Neuronal stem cell (in vitro differentiated cells): ENCODE measurements at regions not wholly inside any gene's neighbourhood (a gene's known extent, or its start where the extent isn't known, plus 50 kb on each side); places are given as distances from the start of the nearest gene placed in this dataset.

Experiments
- DNase-seq: peaks from one replicate; pipeline ENCODE4 v3.0.0-alpha.2; 2013; ENCODE audit warnings: low spot score
- H2AFZ ChIP-seq: one replicate; pipeline ENCODE4 v1.6.1; 2013; ENCODE audit warnings: mild to moderate bottlenecking, low read length, inconsistent platforms
- H2AK5ac ChIP-seq: 2 replicates; pipeline ENCODE4 v1.6.1; 2013; ENCODE audit warnings: low read depth, mild to moderate bottlenecking, inconsistent platforms, low read length, moderate library complexity, mixed read lengths
- H2BK120ac ChIP-seq: 2 replicates; pipeline ENCODE4 v1.6.1; 2013; ENCODE audit warnings: low read depth, mild to moderate bottlenecking, inconsistent platforms, low read length, moderate library complexity, mixed read lengths
- H2BK12ac ChIP-seq: one replicate; pipeline ENCODE4 v1.6.1; 2013; ENCODE audit warnings: low read length, inconsistent platforms
- H2BK15ac ChIP-seq: 2 replicates; pipeline ENCODE4 v1.6.1; 2013; ENCODE audit warnings: mild to moderate bottlenecking, low read length, inconsistent platforms, mixed read lengths
- H2BK5ac ChIP-seq: one replicate; pipeline ENCODE4 v1.6.1; 2013; ENCODE audit warnings: inconsistent platforms, mild to moderate bottlenecking, low read length, moderate library complexity
- H3K14ac ChIP-seq: one replicate; pipeline ENCODE4 v1.6.1; 2013; ENCODE audit warnings: low read length, inconsistent platforms
- H3K18ac ChIP-seq: 2 replicates; pipeline ENCODE4 v1.6.1; 2013; ENCODE audit warnings: low read length, inconsistent platforms
- H3K23ac ChIP-seq: 2 replicates; pipeline ENCODE4 v1.6.1; 2013; ENCODE audit warnings: low read depth, mild to moderate bottlenecking, mixed read lengths, low read length, inconsistent platforms; ENCODE audit not compliant: poor library complexity
- H3K27ac ChIP-seq: replicated peaks from 3 replicates; pipeline ENCODE4 v1.5.1; 2013; ENCODE audit warnings: low read length, inconsistent platforms
- H3K27me3 ChIP-seq, 3 experiments: 2 replicates each; pipeline ENCODE4 v1.6.1; 2013; ENCODE audit warnings: low read length in 3 of 3, mild to moderate bottlenecking in 2 of 3, inconsistent platforms in 1 of 3, low read depth in 1 of 3, mixed read lengths in 1 of 3, moderate library complexity in 1 of 3; ENCODE audit not compliant: control insufficient read depth in 3 of 3, insufficient read depth in 3 of 3
- H3K36me3 ChIP-seq, 2 donors: replicated peaks in 1 of 2; 2 replicates each; pipeline ENCODE4 v1.6.1; 2013; ENCODE audit warnings: low read length in 2 of 2; ENCODE audit not compliant: control insufficient read depth in 2 of 2, insufficient read depth in 2 of 2
- H3K4ac ChIP-seq: 2 replicates; pipeline ENCODE4 v1.6.1; 2013; ENCODE audit warnings: inconsistent platforms, mild to moderate bottlenecking, low read length, moderate library complexity
- H3K4me1 ChIP-seq, 2 donors: 1 replicate in 1 of 2; 2 replicates in 1 of 2; pipeline ENCODE4 v1.6.1; 2013; ENCODE audit warnings: low read length in 2 of 2, low read depth in 1 of 2; ENCODE audit not compliant: control insufficient read depth in 2 of 2, insufficient read depth in 1 of 2
- H3K4me2 ChIP-seq: one replicate; pipeline ENCODE4 v1.6.1; 2013; ENCODE audit warnings: mild to moderate bottlenecking, low read length, inconsistent platforms; ENCODE audit not compliant: insufficient read depth, poor library complexity, severe bottlenecking
- H3K4me3 ChIP-seq, 2 donors: 2 replicates each; pipeline ENCODE4 v1.5.1; 2013; ENCODE audit warnings: low read length in 2 of 2, mild to moderate bottlenecking in 2 of 2, inconsistent platforms in 1 of 2, moderate library complexity in 1 of 2
- H3K79me1 ChIP-seq: one replicate; pipeline ENCODE4 v1.6.1; 2013; ENCODE audit warnings: low read depth, mild to moderate bottlenecking, inconsistent platforms, low read length, moderate library complexity
- H3K9ac ChIP-seq: one replicate; pipeline ENCODE4 v1.6.1; 2013; ENCODE audit warnings: mild to moderate bottlenecking, low read depth, low read length, inconsistent platforms; ENCODE audit not compliant: poor library complexity
- H3K9me3 ChIP-seq, 2 donors: replicated peaks in 1 of 2; 2 replicates each; pipeline versions ENCODE3 to v1.6.1; 2013; ENCODE audit warnings: low read length in 2 of 2, mild to moderate bottlenecking in 2 of 2, inconsistent platforms in 1 of 2, low read depth in 1 of 2, mixed read lengths in 1 of 2, moderate library complexity in 1 of 2; ENCODE audit not compliant: control insufficient read depth in 2 of 2, insufficient read depth in 1 of 2
- H4K8ac ChIP-seq: one replicate; pipeline ENCODE4 v1.6.1; 2013; ENCODE audit warnings: low read depth, mild to moderate bottlenecking, inconsistent platforms, low read length, moderate library complexity
- H4K91ac ChIP-seq: one replicate; pipeline ENCODE4 v1.6.1; 2013; ENCODE audit warnings: low read length, low read depth, mild to moderate bottlenecking, inconsistent platforms; ENCODE audit not compliant: poor library complexity
- WGBS, 2 donors: extraction: QIAGEN DNeasy Blood & Tissue Kit; methylation state at CpG; one replicate each; pipeline ENCODE4 v1.1.7; 2013; ENCODE audit warnings: missing lambda C conversion rate in 2 of 2, mixed read lengths in 1 of 2; ENCODE audit not compliant: insufficient read length in 2 of 2, insufficient replicate concordance in 1 of 2; ENCODE audit errors: extremely low coverage in 2 of 2; 5-methylcytosine and 5-hydroxymethylcytosine counted together

- no peaks in the 10 kb centered on the region for H3K27me3 ChIP-seq
- H3K9ac ChIP-seq: no peak overlapping the region
- H3K27ac ChIP-seq: no peak overlapping the region
- no peaks in the 10 kb centered on the region for H3K4me1 ChIP-seq
- no peak overlapping the region for H3K23ac ChIP-seq
- no peak overlapping the region for H4K91ac ChIP-seq
- no CpG with 5 or more reads among the region's 5 CpGs for WGBS, 2 donors
- H3K14ac ChIP-seq: no peak overlapping the region
- H2BK5ac ChIP-seq: no peak overlapping the region
- H3K4ac ChIP-seq: no peak overlapping the region
- H3K36me3 ChIP-seq: no peaks in the 10 kb centered on the region
- no peaks in the 10 kb centered on the region for H3K79me1 ChIP-seq
- H2AK5ac ChIP-seq: no peak overlapping the region
- H3K4me3 ChIP-seq: no peak overlapping the region
- no peak overlapping the region for H3K4me2 ChIP-seq
- no peak overlapping the region for H2BK120ac ChIP-seq
- H2BK12ac ChIP-seq: no peak overlapping the region
- H3K18ac ChIP-seq: no peak overlapping the region
- no peak for DNase-seq
- H3K9me3 ChIP-seq: no peaks in the 10 kb centered on the region
- no peak overlapping the region for H4K8ac ChIP-seq
- H2AFZ ChIP-seq: no peak overlapping the region
- no peak overlapping the region for H2BK15ac ChIP-seq
These were observed 595.7 kb downstream of the ACTL7B start for GRCh38 chr9:108259917-108260675.

- Histone ChIP-seq H3K9me3 (no peaks in the 10 kb centered on the region), H3K27ac (no peak overlapping the region), H3K14ac (no peak overlapping the region), H3K4me2 (no peak overlapping the region), H3K9ac (no peak overlapping the region), H3K79me1 (no peaks in the 10 kb centered on the region), H3K4ac (no peak overlapping the region), H3K23ac (no peak overlapping the region), H2BK12ac (no peak overlapping the region), H4K91ac (no peak overlapping the region), H2AFZ (no peak overlapping the region), H3K18ac (no peak overlapping the region), H3K27me3 (no peaks in the 10 kb centered on the region), H2BK5ac (no peak overlapping the region), H3K36me3 (no peaks in the 10 kb centered on the region), H3K4me3 (no peak overlapping the region), H4K8ac (no peak overlapping the region), H2BK15ac (no peak overlapping the region), H3K4me1 (no peaks in the 10 kb centered on the region), H2AK5ac (no peak overlapping the region), H2BK120ac (no peak overlapping the region)
- DNase-seq: no peak
- WGBS, 2 donors: no CpG with 5 or more reads among the region's 2 CpGs
These were observed 597.1 kb downstream of the ACTL7B start for GRCh38 chr9:108258640-108259039.

- Histone ChIP-seq H3K14ac (no peak overlapping the region), H3K4me1 (no peaks in the 10 kb centered on the region), H3K4me3 (no peak overlapping the region), H2AFZ (no peak overlapping the region), H4K8ac (no peak overlapping the region), H3K4me2 (no peak overlapping the region), H3K18ac (no peak overlapping the region), H3K79me1 (no peaks in the 10 kb centered on the region), H2BK120ac (no peak overlapping the region), H3K9ac (no peak overlapping the region), H3K23ac (no peak overlapping the region), H3K27me3 (no peaks in the 10 kb centered on the region), H2BK12ac (no peak overlapping the region), H4K91ac (no peak overlapping the region), H3K9me3 (no peaks in the 10 kb centered on the region), H2BK15ac (no peak overlapping the region), H2AK5ac (no peak overlapping the region), H2BK5ac (no peak overlapping the region), H3K4ac (no peak overlapping the region), H3K27ac (no peak overlapping the region), H3K36me3 (no peaks in the 10 kb centered on the region)
- no peak for DNase-seq
- WGBS, 2 donors: no CpG with 5 or more reads among the region's 5 CpGs
These were observed 598.4 kb downstream of the ACTL7B start for GRCh38 chr9:108257382-108257781.

GRCh38 chr9:108254236-108254635 lies 601.5 kb downstream of the ACTL7B start:
- Histone ChIP-seq H3K4ac (no peak overlapping the region), H3K79me1 (no peaks in the 10 kb centered on the region), H3K14ac (no peak overlapping the region), H3K4me2 (no peak overlapping the region), H3K36me3 (no peaks in the 10 kb centered on the region), H3K27me3 (no peaks in the 10 kb centered on the region), H3K27ac (no peak overlapping the region), H2AFZ (no peak overlapping the region), H4K91ac (no peak overlapping the region), H2BK15ac (no peak overlapping the region), H4K8ac (no peak overlapping the region), H3K18ac (no peak overlapping the region), H2BK12ac (no peak overlapping the region), H3K4me3 (no peak overlapping the region), H2BK5ac (no peak overlapping the region), H3K9me3 (no peaks in the 10 kb centered on the region), H3K23ac (no peak overlapping the region), H2AK5ac (no peak overlapping the region), H3K9ac (no peak overlapping the region), H3K4me1 (no peaks in the 10 kb centered on the region), H2BK120ac (no peak overlapping the region)
- no peak for DNase-seq
- no CpG with 5 or more reads among the region's 2 CpGs for WGBS, 2 donors
